ENCODE measurements at regions not wholly inside any gene's neighbourhood (a gene's known extent, or its start where the extent isn't known, plus 50 kb on each side); places are given as distances from the start of the nearest gene placed in this dataset.

- TF ChIP-seq CTCF (conservative IDR thresholded peaks at IDR 0.05; ENCODE audit: low read length) (no peak), EZH2phosphoT487 (IDR thresholded peaks at IDR 0.05; ENCODE audit: borderline replicate concordance) (no peak)
These were observed 139.0 kb upstream of the FZD8 start for GRCh38 chr10:35780970-35781642.

Data from Loucy (cell line).